ENCODE measurements at regions not wholly inside any gene's neighbourhood (a gene's known extent, or its start where the extent isn't known, plus 50 kb on each side); places are given as distances from the start of the nearest gene placed in this dataset.

DNA sequence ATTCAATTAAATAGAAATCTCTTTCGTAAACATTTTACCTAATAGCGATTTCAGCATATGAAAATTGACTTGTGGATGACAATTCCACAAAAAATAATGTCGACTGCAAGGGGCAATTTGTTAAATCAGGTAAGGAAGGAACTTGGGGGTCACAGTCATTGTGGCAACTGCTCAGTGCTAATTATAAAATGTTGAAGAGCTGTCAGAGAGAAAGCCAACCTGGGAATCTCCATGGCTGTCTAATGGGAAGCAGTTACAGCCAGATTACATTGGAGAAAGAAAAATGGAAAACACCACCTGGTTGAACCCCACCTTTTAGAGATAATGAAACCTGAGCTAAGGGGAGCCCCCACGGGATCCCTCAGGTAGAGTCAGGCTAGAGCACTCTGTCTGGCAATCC is 373.9 kb downstream of the FOXO1 start:
- TF ChIP-seq POLR2A (IDR thresholded peaks at IDR 0.05), result no peak
- TF ChIP-seq, protein P1, sequence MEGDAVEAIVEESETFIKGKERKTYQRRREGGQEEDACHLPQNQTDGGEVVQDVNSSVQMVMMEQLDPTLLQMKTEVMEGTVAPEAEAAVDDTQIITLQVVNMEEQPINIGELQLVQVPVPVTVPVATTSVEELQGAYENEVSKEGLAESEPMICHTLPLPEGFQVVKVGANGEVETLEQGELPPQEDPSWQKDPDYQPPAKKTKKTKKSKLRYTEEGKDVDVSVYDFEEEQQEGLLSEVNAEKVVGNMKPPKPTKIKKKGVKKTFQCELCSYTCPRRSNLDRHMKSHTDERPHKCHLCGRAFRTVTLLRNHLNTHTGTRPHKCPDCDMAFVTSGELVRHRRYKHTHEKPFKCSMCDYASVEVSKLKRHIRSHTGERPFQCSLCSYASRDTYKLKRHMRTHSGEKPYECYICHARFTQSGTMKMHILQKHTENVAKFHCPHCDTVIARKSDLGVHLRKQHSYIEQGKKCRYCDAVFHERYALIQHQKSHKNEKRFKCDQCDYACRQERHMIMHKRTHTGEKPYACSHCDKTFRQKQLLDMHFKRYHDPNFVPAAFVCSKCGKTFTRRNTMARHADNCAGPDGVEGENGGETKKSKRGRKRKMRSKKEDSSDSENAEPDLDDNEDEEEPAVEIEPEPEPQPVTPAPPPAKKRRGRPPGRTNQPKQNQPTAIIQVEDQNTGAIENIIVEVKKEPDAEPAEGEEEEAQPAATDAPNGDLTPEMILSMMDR (IDR thresholded peaks at IDR 0.05), result no peak
